Breast epithelium (tissue), 3 donors: ENCODE measurements at regions not wholly inside any gene's neighbourhood (a gene's known extent, or its start where the extent isn't known, plus 50 kb on each side); places are given as distances from the start of the nearest gene placed in this dataset.
"Not testable (repeated sequence)": the region's sequence is repeated elsewhere in the genome, so short reads cannot be mapped to it uniquely, and the experiment has no call there.

ENCODE experiments used
- CTCF ChIP-seq, 3 donors: fragments of 450-650 bp; IDR thresholded peaks; one replicate each; pipeline ENCODE4 v1.5.1; 2016 to 2017; ENCODE audit warnings: antibody characterized with exemption in 3 of 3, mild to moderate bottlenecking in 3 of 3, moderate library complexity in 3 of 3
- POLR2A ChIP-seq: fragments of 450-650 bp; IDR thresholded peaks from one replicate; pipeline ENCODE4 v1.6.1; 2016; ENCODE audit warnings: antibody characterized with exemption, mild to moderate bottlenecking, moderate library complexity
- POLR2AphosphoS5 ChIP-seq, 3 donors: sonication (generic); formaldehyde crosslinking; IDR thresholded peaks; one replicate each; pipeline ENCODE4 v1.6.1; 2017; ENCODE audit warnings: antibody characterized with exemption in 3 of 3

- not testable (repeated sequence) for TF ChIP-seq CTCF (IDR thresholded peaks at IDR 0.05); POLR2A; POLR2AphosphoS5 (IDR thresholded peaks at IDR 0.05)
Observed at GRCh38 chr2:67331419-67332086, 65.6 kb upstream of the ETAA1 start.
